ENCODE measurements at regions not wholly inside any gene's neighbourhood (a gene's known extent, or its start where the extent isn't known, plus 50 kb on each side); places are given as distances from the start of the nearest gene placed in this dataset.

- TF ChIP-seq CTCF (IDR thresholded peaks at IDR 0.05; ENCODE audit: unreplicated experiment), result no peak
- Mint-ChIP-seq H3K4me1 (ENCODE audit: unreplicated experiment) (no peaks in the 10 kb centered on the region), H3K27me3 (ENCODE audit: unreplicated experiment) (peaks cover 7% of the 10 kb centered on the region), H3K9me3 (ENCODE audit: unreplicated experiment) (no peaks in the 10 kb centered on the region), H3K4me3 (ENCODE audit: unreplicated experiment) (no peak overlapping the region), H3K36me3 (ENCODE audit: low read depth, unreplicated experiment) (no peaks in the 10 kb centered on the region), H3K27ac (ENCODE audit: unreplicated experiment) (no peak overlapping the region)
- DNase-seq (ENCODE audit: low spot score), result no peak
Measured at GRCh38 chr3:10623578-10624275, 118.3 kb upstream of the ATP2B2 start.

GRCh38 chr3:10625323-10625722, 119.9 kb upstream of the ATP2B2 start:
- H3K9me3 Mint-ChIP-seq (ENCODE audit: unreplicated experiment), result no peaks in the 10 kb centered on the region
- no peak for DNase-seq (ENCODE audit: low spot score)
- H3K27ac Mint-ChIP-seq (ENCODE audit: unreplicated experiment), result no peak overlapping the region
- no peak for TF ChIP-seq CTCF (IDR thresholded peaks at IDR 0.05; ENCODE audit: unreplicated experiment)
- no peaks in the 10 kb centered on the region for H3K36me3 Mint-ChIP-seq (ENCODE audit: low read depth, unreplicated experiment)
- no peak overlapping the region for H3K4me3 Mint-ChIP-seq (ENCODE audit: unreplicated experiment)
- peaks cover 2% of the 10 kb centered on the region for H3K27me3 Mint-ChIP-seq (ENCODE audit: unreplicated experiment)
- H3K4me1 Mint-ChIP-seq (ENCODE audit: unreplicated experiment), result no peaks in the 10 kb centered on the region

- no peak overlapping the region for H3K27ac Mint-ChIP-seq (ENCODE audit: unreplicated experiment)
- no peaks in the 10 kb centered on the region for H3K9me3 Mint-ChIP-seq (ENCODE audit: unreplicated experiment)
- H3K4me3 Mint-ChIP-seq (ENCODE audit: unreplicated experiment), result no peak overlapping the region
- no peak for DNase-seq (ENCODE audit: low spot score)
- no peak for TF ChIP-seq CTCF (IDR thresholded peaks at IDR 0.05; ENCODE audit: unreplicated experiment)
- no peaks in the 10 kb centered on the region for H3K4me1 Mint-ChIP-seq (ENCODE audit: unreplicated experiment)
- no peaks in the 10 kb centered on the region for H3K36me3 Mint-ChIP-seq (ENCODE audit: low read depth, unreplicated experiment)
- peaks cover 2% of the 10 kb centered on the region for H3K27me3 Mint-ChIP-seq (ENCODE audit: unreplicated experiment)
Measured at GRCh38 chr3:10627884-10628572, 122.6 kb upstream of the ATP2B2 start.

- Mint-ChIP-seq H3K36me3 (ENCODE audit: low read depth, unreplicated experiment) (no peaks in the 10 kb centered on the region), H3K9me3 (ENCODE audit: unreplicated experiment) (no peaks in the 10 kb centered on the region), H3K4me3 (ENCODE audit: unreplicated experiment) (no peak overlapping the region), H3K27me3 (ENCODE audit: unreplicated experiment) (peaks cover 2% of the 10 kb centered on the region), H3K4me1 (ENCODE audit: unreplicated experiment) (no peaks in the 10 kb centered on the region), H3K27ac (ENCODE audit: unreplicated experiment) (no peak overlapping the region)
- no peak for DNase-seq (ENCODE audit: low spot score)
- no peak for TF ChIP-seq CTCF (IDR thresholded peaks at IDR 0.05; ENCODE audit: unreplicated experiment)
Measured at GRCh38 chr3:10628891-10629670, 123.7 kb upstream of the ATP2B2 start.

All from endothelial cell (in vitro differentiated cells).